Panc1 (cell line): ENCODE measurements at regions not wholly inside any gene's neighbourhood (a gene's known extent, or its start where the extent isn't known, plus 50 kb on each side); places are given as distances from the start of the nearest gene placed in this dataset.

Source experiments
- ATAC-seq: fragments of 200-7000 bp; cut with Tn5 transposase; 2 replicates; pipeline ENCODE4 v1.9.1; 2020; ENCODE audit warnings: mild to moderate bottlenecking, moderate library complexity
- BruUV-seq: library from RNA; stranded (reverse); fragments of 400-500 nt; replicated peaks from 2 replicates; lab custom pipeline; 2021; lab: Mats Ljungman, UMichigan
- CTCF ChIA-PET: fragments of 300-600 bp; sonication (Branson Sonifier 250); formaldehyde crosslinking; loops from one replicate; lab custom pipeline; 2022; ENCODE audit warnings: antibody characterized with exemption; lab: Charles Lee
- POLR2A ChIA-PET: fragments of 300-600 bp; sonication (Branson Sonifier 250); formaldehyde crosslinking; loops from one replicate; lab custom pipeline; 2022; ENCODE audit warnings: antibody characterized with exemption; lab: Charles Lee
- DNase-seq: peaks from one replicate; pipeline ENCODE4 v3.0.0-alpha.2; 2010; ENCODE audit warnings: low read depth, low spot score
- H3K27ac ChIP-seq: 2 replicates; pipeline ENCODE4 v1.5.1; 2011; ENCODE audit warnings: mild to moderate bottlenecking, low read length, inconsistent platforms
- H3K27me3 ChIP-seq: fragments of 200-500 bp; sonication (Bioruptor generic); 2 replicates; pipeline ENCODE4 v1.6.0; 2014; ENCODE audit warnings: low read length, inconsistent platforms; ENCODE audit not compliant: control insufficient read depth, insufficient read depth
- H3K36me3 ChIP-seq: fragments of 200-500 bp; sonication (Bioruptor generic); 2 replicates; pipeline ENCODE4 v1.5.1; 2014; ENCODE audit warnings: inconsistent platforms, mild to moderate bottlenecking, low read length, moderate library complexity; ENCODE audit not compliant: control insufficient read depth, insufficient read depth
- H3K4me1 ChIP-seq: 2 replicates; pipeline ENCODE4 v1.5.1; 2011; ENCODE audit warnings: inconsistent platforms, mild to moderate bottlenecking, low read length, moderate library complexity; ENCODE audit not compliant: control insufficient read depth, insufficient read depth
- H3K4me3 ChIP-seq, 2 experiments: 2 replicates each; pipeline ENCODE4 v1.5.1; 2011 to 2012; ENCODE audit warnings: low read depth in 2 of 2, low read length in 2 of 2, mild to moderate bottlenecking in 2 of 2, inconsistent platforms in 1 of 2, moderate library complexity in 1 of 2
- H3K9me3 ChIP-seq: fragments of 200-500 bp; sonication (Bioruptor generic); 2 replicates; pipeline ENCODE4 v1.5.1; 2014; ENCODE audit warnings: low read depth, mild to moderate bottlenecking, inconsistent platforms, low read length, moderate library complexity; ENCODE audit not compliant: control insufficient read depth, insufficient read depth
- CTCF ChIP-seq: fragments of 450-650 bp; IDR thresholded peaks from 2 replicates; pipeline ENCODE4 v1.5.1; 2017; ENCODE audit warnings: mild to moderate bottlenecking
- POLR2AphosphoS5 ChIP-seq: IDR thresholded peaks from 2 replicates; pipeline ENCODE4 v1.6.1; 2012; ENCODE audit warnings: mild to moderate bottlenecking, low read depth, low read length, moderate library complexity
- REST ChIP-seq, 2 experiments: IDR thresholded peaks; 2 replicates each; pipeline ENCODE4 v1.6.1; 2011 to 2012; ENCODE audit warnings: low read depth in 2 of 2, control low read depth in 1 of 2, low read length in 1 of 2, mild to moderate bottlenecking in 1 of 2, moderate library complexity in 1 of 2; ENCODE audit not compliant: insufficient read depth in 1 of 2
- SIN3A ChIP-seq: IDR thresholded peaks from 2 replicates; pipeline ENCODE4 v1.6.1; 2012; ENCODE audit warnings: low read depth, mild to moderate bottlenecking, low read length, moderate library complexity, borderline replicate concordance; ENCODE audit not compliant: insufficient read depth
- TCF7L2 ChIP-seq: IDR thresholded peaks from 2 replicates; pipeline ENCODE4 v1.6.1; 2011; ENCODE audit warnings: mild to moderate bottlenecking, low read depth, low read length, inconsistent platforms
- in situ Hi-C: cut with HindIII; loops from 2 replicates; pipeline ENCODE4 v1.10.0; 2016; ENCODE audit warnings: low sequenced_read_pairs, low pct_unique_long_range_greater_than_20kb
- intact Hi-C: fragments of 100-400 bp; cut with micrococcal nuclease; formaldehyde crosslinking; loops from one replicate; pipeline ENCODE4 v1.10.0; 2022; ENCODE audit not compliant: unreplicated experiment

GRCh38 chr3:31198890-31199289 is 304.4 kb upstream of the GADL1 start:
- no peak overlapping the region for H3K27ac ChIP-seq
- in situ Hi-C loops: no loop called here
- H3K9me3 ChIP-seq: no peaks in the 10 kb centered on the region
- CTCF ChIA-PET: no interaction called here
- DNase-seq: no peak
- intact Hi-C loops: no loop called here
- POLR2A ChIA-PET: no interaction called here
- no peak for TF ChIP-seq TCF7L2
- TF ChIP-seq SIN3A: no peak
- TF ChIP-seq REST (IDR thresholded peaks at IDR 0.05; ENCODE audit: insufficient read depth in 1 of 2, low read depth in 2 of 2, low read length in 1 of 2): no peak
- TF ChIP-seq CTCF: no peak
- no peak for TF ChIP-seq POLR2AphosphoS5
- H3K36me3 ChIP-seq: no peaks in the 10 kb centered on the region
- H3K4me3 ChIP-seq: no peak overlapping the region
- no peaks in the 10 kb centered on the region for H3K27me3 ChIP-seq
- no peak for ATAC-seq
- H3K4me1 ChIP-seq: no peaks in the 10 kb centered on the region
- BruUV-seq: no TSS peak

DNA sequence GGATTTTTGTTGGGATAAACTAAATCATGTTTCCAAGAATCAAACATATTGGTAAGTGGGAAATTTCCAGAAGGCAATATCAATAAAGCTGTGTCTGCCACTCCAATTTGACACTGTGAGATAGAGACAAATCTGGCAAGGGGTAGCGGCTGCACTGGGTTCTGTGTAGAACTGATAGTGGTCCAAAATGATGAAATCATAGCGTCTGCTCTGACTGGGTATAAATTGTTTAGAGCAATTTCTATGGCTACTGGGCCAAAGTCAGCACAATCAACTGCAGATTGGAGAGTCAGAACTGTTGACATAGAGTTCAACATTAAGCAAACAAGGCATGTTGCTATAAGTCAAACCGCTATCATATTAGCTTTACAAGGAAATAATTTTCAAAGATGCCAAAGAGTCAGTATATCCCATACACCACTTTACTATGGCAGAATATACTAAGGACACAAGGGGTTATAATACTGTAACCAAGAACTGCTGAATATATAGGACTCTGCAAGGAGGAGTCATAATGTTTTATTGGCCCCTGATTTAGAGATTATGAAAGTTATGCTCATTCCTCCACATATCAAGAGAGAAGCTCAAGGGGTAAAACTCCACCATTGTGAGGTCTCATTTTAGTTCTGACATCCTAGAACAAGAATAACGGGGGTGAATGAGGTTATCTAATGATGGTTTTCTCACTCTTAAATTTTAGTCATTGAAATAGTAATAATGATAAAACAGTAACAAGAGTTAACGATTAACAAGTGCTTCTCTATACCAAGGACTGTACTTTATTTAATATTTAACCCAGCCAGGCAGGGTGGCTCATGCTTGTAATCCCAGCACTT is 309.7 kb upstream of the GADL1 start:
- in situ Hi-C loops: no loop called here
- CTCF ChIA-PET: no interaction called here

More for the DNA sequence above, 309.7 kb upstream of the GADL1 start:
- Histone ChIP-seq H3K4me3 (no peak overlapping the region), H3K9me3 (no peaks in the 10 kb centered on the region), H3K4me1 (no peaks in the 10 kb centered on the region), H3K36me3 (no peaks in the 10 kb centered on the region), H3K27me3 (no peaks in the 10 kb centered on the region), H3K27ac (no peak overlapping the region)
- POLR2A ChIA-PET: no interaction called here
- DNase-seq (no peak), ATAC-seq (no peak)
- no TSS peak for BruUV-seq
- intact Hi-C loops: no loop called here
- TF ChIP-seq TCF7L2 (no peak), POLR2AphosphoS5 (no peak), REST (IDR thresholded peaks at IDR 0.05; ENCODE audit: insufficient read depth in 1 of 2, low read depth in 2 of 2, low read length in 1 of 2) (no peak), CTCF (no peak), SIN3A (no peak)
